Stimulated activated CD8-positive, alpha-beta memory T cell treated with anti-CD3 and anti-CD28 coated beads, Interleukin-7, amount 100 ng/mL, for 48 hours (primary cell): ENCODE measurements at regions not wholly inside any gene's neighbourhood (a gene's known extent, or its start where the extent isn't known, plus 50 kb on each side); places are given as distances from the start of the nearest gene placed in this dataset.

Source experiments
- DNase-seq, 2 donors: peaks; one replicate each; pipeline ENCODE4 v3.0.0-alpha.2; 2020; ENCODE audit warnings: low read depth in 1 of 2; ENCODE audit errors: extremely low read depth in 1 of 2

DNA sequence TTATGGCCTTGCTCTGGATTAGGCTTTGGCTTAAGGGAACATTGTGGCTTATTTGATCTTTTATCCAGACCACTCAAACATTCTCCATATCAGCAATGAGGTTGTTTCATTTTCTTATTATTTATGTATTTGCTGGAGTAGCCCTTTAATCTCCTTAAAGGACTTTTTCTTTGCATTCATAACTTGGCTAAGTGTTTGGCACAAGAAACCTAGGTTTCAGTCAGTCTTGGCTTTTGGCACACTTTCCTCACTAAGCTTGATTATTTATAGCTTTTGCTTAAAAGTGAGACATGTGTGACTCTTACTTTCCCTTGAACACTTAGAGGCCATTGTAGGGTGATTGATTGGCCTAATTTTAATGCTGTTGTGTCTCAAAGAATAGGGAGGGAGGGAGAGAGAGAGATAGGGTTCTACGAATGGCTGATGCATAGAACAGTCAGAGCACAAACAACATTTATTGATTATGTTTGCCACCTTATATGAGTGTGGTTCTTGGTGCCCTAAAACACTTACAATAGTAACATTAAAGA is 2265.3 kb upstream of the C9orf72 start:
- DNase-seq = no peak

DNA sequence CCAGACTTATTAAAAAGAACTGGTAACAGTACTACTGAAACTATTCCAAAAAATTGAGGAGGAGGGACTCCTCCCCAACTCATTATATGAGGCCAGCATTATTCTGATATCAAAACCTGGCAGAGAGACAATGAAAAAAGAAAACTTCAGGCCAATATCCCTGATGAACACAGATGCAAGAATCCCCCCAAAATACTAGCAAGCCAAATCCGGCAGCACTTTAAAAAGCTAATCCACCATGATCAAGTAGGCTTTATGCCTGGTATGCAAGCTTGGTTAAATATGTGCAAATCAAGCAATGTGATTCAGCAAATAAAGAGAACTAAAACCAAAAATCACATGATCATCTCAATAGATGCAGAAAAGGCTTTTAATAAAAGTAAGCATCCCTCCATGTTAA is 2271.0 kb upstream of the C9orf72 start:
- DNase-seq = no peak

DNA sequence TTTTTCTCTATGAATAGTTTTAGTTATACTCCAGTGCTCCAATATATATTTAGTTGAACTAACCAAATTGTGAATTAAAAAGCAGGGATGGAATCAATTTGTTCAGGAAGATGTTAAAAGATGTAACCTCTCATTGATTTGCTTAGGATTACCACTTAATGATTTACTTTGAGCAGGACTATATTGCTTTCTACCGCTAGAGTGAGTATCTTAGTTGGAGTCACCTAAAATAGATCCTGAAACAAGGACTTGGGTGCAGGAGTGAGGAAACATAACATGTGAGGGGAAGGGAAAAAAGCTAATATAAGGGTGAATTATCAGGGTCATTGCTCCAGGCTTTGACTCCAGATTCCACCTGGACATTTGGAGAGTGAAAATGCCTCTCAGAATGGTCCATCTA is 2277.4 kb upstream of the C9orf72 start:
- no peak for DNase-seq

DNA sequence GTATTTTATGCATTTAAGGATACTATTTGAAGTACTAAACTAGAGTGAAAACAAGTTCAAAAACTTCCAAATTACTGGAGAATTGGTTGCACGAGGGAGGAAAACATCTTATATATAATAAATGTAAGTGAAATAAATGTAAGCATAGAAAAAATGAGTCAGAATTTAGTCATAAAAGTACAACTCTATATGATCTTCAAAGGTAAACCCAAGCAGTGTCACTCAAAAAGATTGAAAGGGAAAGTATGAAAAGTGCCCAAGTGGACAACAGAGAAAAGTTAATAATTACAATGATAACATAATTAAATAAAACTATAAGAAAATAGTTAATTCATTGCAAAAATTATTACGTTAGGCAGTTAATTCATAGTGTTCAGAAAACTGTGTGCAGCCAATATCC is 2288.5 kb upstream of the C9orf72 start:
- no peak for DNase-seq

DNA sequence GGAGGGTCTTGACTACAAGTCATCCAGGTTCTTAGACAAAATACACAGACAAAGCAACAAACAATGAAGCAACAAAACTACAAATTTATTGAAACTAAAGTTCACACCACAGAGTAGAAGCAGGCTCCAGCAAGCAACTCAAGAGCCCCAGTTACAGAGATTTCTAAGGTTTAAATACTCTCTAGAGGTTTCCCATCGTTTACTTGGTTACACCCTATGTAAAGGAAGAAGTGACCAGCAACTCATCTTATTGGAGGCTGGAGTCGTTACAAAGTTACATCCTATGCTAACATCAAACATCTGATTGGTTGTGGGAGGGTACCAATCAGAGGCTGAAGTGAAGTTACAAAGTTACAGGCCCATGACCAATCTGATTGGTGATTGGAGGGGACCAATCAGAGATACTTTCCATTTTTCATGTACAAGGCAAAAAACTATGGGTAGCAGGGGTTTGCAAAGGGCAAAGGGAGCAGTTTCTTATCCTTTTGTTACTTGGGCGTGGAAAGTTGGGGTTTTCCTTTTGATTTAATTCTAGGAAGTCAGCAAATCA is 2292.6 kb upstream of the C9orf72 start:
- no peak for DNase-seq

DNA sequence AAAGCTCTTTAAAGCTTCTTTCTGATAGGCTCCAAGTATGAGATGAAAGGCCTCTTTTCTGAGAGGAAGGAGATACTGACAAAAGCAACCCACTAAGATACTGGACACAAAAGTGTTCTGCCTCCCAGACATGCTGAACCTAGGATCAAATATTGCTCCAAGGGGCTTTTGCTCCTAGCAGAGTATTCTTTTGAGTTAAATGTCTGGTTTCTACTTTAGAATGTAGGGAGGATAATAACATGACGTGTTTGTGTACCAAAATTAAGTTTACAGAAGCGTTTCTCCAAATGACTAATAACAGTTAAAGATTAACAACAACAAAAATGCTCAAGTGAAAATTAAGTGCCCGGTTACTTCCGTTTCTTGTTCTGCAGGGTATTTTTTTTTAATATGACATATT is 2293.3 kb upstream of the C9orf72 start:
- no peak for DNase-seq

DNA sequence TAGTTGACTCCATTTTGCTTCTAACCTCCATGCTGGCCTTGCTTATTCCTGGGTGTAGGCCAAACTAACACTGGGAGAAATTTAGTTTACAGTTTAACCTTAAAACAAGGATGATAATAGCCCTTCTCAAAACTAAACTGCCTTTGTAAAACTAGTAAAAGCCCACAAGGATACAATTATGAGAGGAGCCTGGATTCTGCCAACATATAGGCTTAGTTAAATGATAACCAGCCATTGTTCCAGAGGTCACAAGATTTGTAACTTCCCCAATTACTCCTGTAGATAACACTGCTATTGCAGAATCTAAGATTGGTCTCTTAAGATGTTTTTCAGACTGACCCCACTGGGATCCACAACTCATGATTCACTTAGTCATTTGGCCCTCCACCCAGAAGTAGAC is 2300.3 kb upstream of the C9orf72 start:
- DNase-seq = no peak

DNA sequence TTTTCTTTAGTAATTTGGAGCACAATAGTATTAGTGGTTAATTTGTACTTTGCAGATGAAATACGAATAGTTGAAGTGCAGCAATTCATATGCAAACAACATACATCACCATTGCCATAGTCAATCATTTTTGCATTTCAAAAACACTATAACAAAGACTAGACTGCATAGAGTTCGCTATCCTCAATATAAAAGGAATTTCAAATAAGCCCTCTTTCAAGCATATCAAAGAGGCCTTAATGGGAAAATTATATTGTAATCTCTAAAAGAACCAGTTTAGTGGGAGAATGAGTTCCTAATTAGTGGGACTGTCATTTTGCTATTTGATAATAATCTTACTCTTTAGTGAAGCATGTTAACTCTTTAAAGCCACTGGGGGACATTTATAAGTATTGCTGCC is 2302.3 kb upstream of the C9orf72 start:
- no peak for DNase-seq

DNA sequence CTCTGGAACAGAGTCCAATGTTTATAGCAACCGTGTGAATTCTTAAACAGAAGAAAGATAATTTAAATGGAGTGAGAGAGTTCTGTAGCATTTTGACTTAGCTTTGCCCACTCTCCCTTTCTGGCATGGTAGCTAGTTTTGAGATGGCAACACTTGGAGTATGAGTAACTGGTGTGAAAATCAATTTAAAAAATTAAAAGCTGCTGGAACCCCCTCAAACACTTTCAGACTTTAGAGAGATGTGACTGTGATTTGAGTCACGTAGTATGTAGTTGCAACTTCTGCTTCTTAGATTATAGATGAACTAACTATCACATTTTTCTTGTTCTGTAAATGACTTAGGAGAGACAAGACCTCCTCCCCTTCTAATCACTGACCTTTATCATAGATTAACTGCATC is 2309.5 kb upstream of the C9orf72 start:
- DNase-seq = no peak

DNA sequence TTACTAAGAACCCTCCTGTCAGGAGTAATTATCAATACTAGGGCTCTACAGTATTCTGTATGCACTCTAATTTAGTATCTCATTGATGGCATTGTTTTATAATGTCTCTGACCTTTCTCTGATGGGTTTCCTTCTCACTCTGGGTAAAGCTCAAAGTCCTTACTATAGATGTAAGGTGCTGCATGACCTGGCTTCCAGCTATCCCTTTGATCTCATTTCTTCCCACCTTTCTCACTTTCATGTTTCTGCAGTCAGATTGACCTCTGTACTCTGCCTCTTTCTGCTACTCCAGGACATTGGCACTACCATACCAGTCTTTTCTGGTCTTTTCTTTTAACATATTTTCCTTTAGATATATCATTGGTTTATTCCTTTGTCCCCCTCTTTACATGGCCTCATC is 2332.8 kb upstream of the C9orf72 start:
- DNase-seq = no peak

DNA sequence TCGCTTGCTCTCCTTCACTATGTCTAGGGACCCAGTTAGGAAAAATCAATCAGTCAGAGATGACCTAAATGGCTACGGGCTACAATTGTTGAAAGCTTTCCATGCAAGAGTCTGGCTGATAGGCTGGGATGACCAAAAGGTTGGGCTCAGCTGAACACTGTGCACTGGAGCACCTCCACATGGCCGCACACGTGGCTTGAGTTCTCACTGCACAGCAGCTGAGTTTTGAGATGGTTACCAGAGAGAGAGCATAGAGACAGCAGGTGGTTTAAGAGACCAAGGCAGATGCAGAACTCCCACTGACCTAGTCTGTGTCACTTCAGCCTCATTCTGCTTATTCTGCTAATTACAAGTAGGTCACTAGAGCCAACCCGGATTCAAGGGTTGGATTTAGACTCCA is 2354.8 kb upstream of the C9orf72 start:
- no peak for DNase-seq

DNA sequence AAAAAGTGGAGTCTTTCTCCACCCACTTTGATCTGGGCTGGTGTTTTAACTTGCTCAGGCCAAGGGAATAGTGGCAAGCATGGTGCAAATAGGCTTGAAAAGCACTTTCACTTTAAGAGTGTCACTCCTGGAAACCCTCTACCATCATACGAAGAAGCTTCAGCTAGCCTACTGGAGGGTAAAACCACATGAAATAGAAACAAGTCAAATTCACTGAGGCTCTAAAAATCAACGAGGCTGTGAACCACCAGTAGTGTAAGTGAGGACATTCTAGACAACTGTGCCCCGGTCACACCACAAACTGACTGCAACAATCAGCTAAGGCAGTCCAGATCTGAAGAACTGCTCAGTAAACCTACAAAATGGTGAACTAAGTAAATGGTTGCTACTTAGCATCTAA is 2366.3 kb upstream of the C9orf72 start:
- DNase-seq = no peak

DNA sequence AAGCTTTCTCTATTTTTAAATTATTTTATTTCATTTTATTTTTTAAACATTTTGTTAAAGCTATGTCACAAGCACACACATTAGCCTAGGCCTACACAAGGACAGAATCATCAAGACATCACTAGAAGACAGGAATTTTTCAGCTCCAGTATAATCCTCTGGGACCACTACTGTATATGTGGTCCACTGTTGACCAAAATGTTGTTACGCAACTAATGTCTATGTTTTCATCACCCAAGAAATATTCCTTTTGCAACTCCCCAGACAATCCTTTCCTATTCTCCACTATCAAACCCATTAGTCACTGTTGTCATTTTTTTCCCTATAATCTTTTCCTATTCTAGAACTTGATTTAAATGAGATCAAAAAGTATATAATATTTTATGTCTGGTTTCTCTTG is 2371.7 kb upstream of the C9orf72 start:
- DNase-seq = no peak

DNA sequence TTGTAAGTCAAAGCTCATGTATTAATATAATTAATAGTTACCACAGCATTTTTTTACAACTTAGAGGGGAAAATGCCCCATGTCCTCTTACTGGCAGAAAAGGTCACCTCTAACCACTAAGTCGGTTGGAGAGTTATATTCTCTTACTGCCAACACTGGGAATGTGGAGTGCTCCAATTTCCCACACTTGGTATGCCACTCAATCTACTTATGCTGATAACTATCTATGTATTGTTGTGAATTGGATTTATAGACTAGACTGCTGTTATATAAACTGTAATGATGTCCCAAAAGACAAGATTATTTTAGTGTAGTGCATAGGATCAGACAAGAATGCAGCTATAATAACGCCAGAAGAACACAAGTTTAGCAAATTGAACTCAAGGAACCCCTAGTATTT is 2385.2 kb upstream of the C9orf72 start:
- DNase-seq = no peak

DNA sequence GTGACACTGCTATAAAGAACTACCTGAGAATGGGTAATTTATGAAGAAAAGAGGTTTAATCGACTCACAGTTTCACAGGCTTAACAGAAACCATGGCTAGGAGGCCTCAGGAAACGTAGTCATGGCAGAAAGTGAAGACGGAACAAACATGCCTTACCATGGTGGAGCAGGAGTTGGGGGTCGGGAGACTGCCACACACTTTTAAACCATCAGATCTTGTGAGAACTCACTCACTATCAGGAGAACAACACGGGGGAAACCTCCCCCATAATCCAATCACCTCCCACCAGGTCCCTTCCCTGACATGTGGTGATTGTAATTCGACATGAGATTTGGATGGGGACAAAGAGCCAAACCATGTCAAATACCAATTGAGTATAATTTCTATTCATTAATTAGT is 2392.6 kb upstream of the C9orf72 start:
- DNase-seq = no peak

DNA sequence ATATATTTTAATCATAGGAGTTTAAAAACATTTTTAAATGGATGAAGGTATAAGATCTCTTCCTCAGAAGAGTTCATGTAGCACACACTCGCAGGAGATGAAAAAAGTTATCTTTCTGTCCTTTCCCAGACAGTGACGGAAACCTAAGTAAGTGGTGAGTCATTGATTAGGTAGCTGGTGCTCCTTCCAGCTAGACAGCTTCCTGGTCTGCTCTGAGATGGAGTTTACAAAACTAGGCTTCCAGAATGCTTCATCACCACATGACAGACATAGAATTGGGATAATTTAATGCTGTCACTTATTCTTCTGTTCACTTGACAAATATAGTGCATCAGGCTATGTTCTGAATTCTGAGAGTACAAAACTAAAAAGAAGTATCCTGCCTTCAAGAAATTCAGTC is 2393.0 kb upstream of the C9orf72 start:
- no peak for DNase-seq

DNA sequence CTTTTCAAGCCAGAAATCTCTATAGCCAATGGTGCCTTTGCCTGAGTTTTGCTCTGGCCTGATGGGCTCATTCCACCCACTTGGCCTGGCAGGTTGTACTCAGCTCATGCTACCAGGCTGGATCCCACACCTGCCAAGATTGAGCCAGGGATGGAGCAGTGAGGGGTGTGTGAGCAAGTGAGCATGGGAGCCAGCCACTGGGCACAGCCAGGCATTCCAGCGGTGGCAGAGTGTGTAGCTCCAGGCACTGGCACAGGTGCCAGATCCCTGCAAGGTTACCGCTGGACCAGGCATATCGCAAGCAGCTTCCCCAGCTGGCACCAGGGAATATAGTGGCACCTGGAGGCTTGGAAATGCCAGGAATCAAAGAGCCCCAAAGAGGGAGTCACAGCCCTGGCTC is 2395.6 kb upstream of the C9orf72 start:
- no peak for DNase-seq

DNA sequence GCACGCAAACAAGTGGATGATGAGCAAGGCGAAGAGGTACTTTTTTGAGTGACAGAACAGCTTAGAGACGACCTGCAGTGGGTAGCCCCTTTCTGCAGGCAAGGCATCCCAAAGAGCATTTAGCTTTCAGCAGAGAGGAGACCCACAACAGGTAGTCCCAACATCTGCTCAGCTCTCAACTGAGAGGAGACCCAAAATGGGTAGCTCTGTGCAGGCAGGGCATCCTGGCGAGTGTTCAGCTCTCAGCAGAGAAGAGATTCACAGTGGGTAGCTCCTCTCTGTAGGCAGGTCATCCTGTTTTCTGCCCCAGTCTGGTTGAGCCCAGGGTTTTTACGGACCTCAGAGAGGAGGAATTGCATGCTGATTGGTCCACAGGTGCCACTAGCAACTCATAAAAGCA is 2396.1 kb upstream of the C9orf72 start:
- DNase-seq = no peak

DNA sequence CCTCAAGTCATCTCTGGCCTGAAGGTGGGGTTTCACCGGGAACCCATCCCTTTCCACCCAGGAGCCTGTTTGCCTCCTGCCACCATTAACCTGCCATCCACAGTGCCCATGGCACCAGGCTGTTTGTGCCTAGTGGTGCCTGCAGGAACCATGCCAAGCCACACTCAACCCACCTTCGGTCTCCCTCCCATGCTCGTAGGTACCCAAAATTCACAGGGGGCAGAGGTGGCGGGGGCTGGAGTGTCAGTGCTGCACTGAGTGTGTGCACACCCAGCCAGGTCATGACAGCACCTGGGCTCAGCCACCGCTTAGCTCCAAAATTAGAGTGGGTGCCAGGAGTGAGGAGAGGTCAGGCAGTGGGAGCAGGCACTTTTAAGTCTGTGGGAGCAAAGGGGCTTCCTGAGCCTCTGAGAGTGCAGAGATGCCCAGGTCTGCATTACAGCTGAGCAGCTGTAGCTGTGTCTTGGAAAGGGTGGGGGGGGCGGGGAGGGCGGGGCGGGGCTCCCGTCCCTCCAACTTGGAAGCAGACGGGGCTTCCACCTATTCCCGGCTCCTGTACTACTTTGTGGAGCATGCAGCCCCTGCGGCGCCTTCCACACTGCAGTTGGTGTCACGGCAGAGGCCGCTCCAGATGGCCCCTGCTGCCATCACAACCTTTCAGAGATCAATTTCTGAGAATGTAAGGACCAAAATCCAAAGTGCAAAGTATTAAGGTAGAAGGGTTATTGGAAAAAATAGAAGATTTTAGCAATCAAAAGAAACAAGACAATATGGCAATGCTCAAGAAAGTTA is 2396.8 kb upstream of the C9orf72 start:
- DNase-seq = no peak

DNA sequence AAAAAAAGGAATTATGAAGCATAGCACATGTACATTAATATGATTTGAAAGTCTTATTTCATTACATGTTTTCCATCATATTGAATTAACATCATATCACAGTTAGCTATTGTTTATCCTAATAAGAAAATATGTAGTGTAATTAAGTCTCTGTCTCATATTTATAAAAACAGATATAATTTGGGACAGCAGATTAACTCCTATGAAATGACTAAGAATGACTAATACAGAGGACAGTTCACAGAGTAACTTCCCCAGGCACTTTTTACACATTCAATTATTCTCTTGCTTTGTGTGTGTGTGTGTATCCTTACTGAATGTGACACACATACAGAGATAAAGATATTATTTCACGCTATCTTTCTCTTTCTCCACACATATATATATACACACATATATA is 2400.9 kb upstream of the C9orf72 start:
- no peak for DNase-seq

DNA sequence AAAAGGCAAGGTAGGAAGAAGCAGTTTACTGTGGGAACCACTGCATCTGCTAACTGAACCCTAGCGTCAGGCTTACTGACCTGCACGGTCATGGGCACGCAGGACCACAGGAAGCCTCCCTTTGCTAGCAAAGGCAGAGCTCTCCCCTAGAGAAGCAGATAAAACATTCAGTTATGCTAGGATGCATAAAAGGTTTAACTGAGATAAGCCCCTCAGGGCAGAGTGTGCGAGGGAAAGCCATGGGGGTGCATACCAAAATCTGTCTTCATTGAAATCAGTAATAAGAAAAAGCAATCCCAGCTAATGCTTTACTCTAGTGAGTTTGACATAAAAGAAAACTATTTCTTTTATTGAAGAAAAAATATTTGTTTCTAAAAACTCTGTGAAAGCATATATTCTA is 2403.7 kb upstream of the C9orf72 start:
- DNase-seq = no peak

DNA sequence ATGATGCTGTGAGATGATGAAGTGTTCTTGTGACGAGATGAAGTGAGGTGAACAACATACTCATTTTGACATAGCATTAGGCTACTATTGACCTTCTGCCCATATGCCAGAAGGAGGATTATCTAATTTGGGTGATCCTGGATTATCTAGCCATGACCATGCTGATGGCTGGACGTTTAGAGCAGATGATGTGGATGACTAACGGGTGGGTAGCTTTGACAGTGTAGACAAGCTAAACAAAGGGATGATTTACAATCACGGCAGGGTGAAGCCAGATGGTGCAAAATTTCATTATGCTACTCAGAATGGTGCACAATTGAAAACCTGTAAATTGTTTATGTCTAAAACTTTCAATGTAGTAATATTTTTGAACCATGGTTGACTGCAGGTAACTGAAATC is 2403.4 kb upstream of the ACO1 start:
- no peak for DNase-seq

DNA sequence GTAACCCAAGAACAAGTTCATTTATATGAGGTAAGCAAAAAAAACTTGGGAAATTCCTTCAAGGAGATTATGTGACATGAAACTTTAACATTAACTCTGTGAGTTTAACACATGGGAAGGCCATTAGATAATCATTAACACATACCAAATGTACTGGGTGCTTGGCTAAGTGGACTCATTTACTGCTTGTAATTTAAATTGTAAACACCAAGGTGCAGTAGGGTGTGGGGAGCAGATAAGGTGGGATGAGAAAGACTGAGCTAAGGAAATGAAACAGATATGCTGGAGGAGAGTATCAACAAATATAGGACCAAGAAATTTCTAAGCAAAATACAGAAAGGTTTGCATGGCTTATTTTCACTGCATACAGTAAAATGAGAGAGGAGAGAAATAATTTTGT is 2384.8 kb upstream of the ACO1 start:
- DNase-seq = no peak
